Activated CD4-positive, alpha-beta T cell treated with anti-CD3 and anti-CD28 coated beads, Interleukin-2, amount 10 ng/mL, durations not matched to agents 24 days and 14 days (primary cell): ENCODE measurements at regions not wholly inside any gene's neighbourhood (a gene's known extent, or its start where the extent isn't known, plus 50 kb on each side); places are given as distances from the start of the nearest gene placed in this dataset.

Experiments used
- DNase-seq: peaks from one replicate; pipeline ENCODE4 v3.0.0; 2022
- H3K27ac Mint-ChIP-seq: one replicate; pipeline ENCODE4 v1.8.0; 2022; ENCODE audit warnings: mild to moderate bottlenecking, mixed read lengths
- H3K27me3 Mint-ChIP-seq: one replicate; pipeline ENCODE4 v1.8.0; 2022; ENCODE audit warnings: mixed read lengths
- H3K36me3 Mint-ChIP-seq: one replicate; pipeline ENCODE4 v1.8.0; 2022; ENCODE audit warnings: low read depth, mild to moderate bottlenecking, mixed read lengths
- H3K4me1 Mint-ChIP-seq: one replicate; pipeline ENCODE4 v1.8.0; 2021; ENCODE audit warnings: mixed read lengths
- H3K4me3 Mint-ChIP-seq: one replicate; pipeline ENCODE4 v1.8.0; 2022; ENCODE audit warnings: mild to moderate bottlenecking, moderate library complexity, mixed read lengths
- H3K9me3 Mint-ChIP-seq: one replicate; pipeline ENCODE4 v1.8.0; 2021; ENCODE audit warnings: mixed read lengths
- intact Hi-C: fragments of 100-400 bp; cut with micrococcal nuclease; formaldehyde crosslinking; loops from one replicate; pipeline ENCODE4 v1.15.1; 2023

DNA sequence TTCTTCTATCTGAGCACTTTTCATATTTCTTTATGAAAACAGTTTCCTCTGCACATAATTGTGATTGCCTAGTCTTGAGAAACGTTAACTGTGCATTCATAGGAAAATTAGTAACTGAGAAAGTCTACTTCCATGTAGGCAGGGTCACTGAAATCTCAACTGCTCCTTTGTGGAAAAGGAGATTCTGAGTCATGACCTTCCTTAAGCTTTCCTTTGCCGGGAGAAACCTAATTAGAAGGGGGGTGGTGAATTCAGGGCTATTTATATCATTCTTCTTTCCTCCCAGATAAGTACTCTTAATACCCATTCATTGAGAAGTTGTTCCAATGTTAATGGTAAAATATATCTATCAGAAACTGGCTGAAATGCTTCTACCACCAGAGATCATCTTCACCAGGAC lies 751.0 kb upstream of the TMEM132C start:
- no peaks in the 10 kb centered on the region for H3K36me3 Mint-ChIP-seq
- H3K27ac Mint-ChIP-seq = no peak overlapping the region
- intact Hi-C loops = no loop called here
- H3K27me3 Mint-ChIP-seq = peaks cover 1% of the 10 kb centered on the region
- DNase-seq = no peak
- H3K4me3 Mint-ChIP-seq = no peak overlapping the region
- no peaks in the 10 kb centered on the region for H3K4me1 Mint-ChIP-seq
- H3K9me3 Mint-ChIP-seq = peaks cover 14% of the 10 kb centered on the region

DNA sequence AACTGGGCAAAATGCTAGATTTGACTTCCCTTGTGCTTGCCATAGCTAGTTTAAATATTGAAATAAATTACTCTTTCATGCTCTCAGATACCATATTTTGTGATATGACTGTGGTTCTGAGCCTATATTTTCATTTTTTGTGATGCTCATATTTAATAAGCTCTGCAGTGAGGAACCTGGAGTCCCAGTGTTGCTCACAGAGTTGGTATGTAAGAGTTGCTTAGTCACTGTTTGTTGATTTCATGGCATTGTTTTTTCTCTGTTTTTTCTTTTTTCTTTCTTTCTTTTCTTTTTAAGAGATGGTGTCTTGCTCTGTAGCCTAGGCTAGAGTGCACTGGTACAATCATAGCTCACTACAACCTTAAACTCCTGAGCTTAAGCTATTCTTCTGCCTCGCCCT lies 750.5 kb upstream of the TMEM132C start:
- intact Hi-C loops = no loop called here
- Mint-ChIP-seq H3K9me3 (peaks cover 15% of the 10 kb centered on the region), H3K27ac (no peak overlapping the region), H3K4me3 (no peak overlapping the region), H3K36me3 (no peaks in the 10 kb centered on the region), H3K27me3 (peaks cover 1% of the 10 kb centered on the region), H3K4me1 (no peaks in the 10 kb centered on the region)
- DNase-seq = no peak

DNA sequence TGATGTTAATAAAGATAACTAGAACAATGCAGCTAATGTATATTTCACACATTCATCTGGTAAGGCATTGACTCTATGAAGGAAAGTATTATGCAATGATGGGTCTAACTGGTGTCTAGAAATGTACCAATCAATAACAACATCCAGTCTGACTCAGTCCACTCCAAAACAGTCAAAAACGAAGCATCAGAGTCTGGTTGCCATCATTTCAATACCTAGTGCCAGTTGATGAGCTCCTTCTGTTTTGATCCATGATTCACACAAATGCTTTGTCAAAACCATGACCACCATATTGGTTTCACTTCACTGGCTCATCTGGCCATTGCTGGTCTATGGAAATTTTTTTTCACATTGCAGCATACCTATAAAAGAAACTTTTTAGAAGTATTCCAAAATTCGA lies 747.2 kb upstream of the TMEM132C start:
- H3K36me3 Mint-ChIP-seq = no peaks in the 10 kb centered on the region
- peaks cover 2% of the 10 kb centered on the region for H3K27me3 Mint-ChIP-seq
- no peaks in the 10 kb centered on the region for H3K4me1 Mint-ChIP-seq
- no peak overlapping the region for H3K27ac Mint-ChIP-seq
- no peak for DNase-seq
- no peak overlapping the region for H3K4me3 Mint-ChIP-seq
- intact Hi-C loops = no loop called here
- H3K9me3 Mint-ChIP-seq = peaks cover 12% of the 10 kb centered on the region

DNA sequence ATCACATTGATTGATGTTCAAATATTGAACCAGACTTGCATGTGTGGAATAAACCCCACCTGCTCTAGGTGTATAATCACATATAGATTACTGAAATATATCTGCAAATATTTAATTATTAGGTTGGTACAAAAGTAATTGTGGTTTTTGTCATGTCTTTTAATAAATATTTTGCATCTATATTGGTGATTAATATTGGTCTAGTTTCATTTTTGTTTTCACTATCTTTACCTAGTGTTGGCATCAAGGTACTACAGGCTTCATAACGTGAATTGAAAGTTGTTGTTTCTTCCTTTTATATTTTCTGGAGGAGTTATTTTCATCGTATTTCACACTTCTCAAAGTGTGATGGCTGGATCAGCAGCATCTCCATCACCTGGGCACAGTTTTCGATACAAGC lies 740.0 kb upstream of the TMEM132C start:
- intact Hi-C loops = no loop called here
- Mint-ChIP-seq H3K36me3 (no peaks in the 10 kb centered on the region), H3K9me3 (peaks cover 5% of the 10 kb centered on the region), H3K4me3 (no peak overlapping the region), H3K4me1 (no peaks in the 10 kb centered on the region), H3K27ac (no peak overlapping the region), H3K27me3 (peaks cover 6% of the 10 kb centered on the region)
- DNase-seq = no peak

DNA sequence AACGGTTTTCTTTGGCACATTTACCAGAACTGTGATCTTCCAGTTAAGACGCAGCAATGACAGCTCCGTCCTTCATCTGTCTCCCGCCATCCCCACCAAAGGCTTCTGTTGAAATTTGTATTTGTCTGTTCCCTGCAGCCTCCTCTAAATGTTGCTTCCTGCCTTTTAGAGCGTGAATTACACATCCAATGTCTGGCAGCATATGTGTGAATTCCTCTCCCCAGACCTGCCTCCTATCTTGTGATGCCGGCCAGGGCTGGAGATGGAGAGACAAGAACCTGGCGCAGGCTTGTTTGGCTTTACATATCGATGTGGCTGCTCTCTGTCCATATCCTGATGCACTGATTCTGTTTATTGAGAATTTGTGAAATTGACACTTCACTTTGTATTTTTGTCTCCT lies 738.4 kb upstream of the TMEM132C start:
- H3K4me1 Mint-ChIP-seq = no peaks in the 10 kb centered on the region
- DNase-seq = no peak
- intact Hi-C loops = no loop called here
- no peak overlapping the region for H3K27ac Mint-ChIP-seq
- peaks cover 5% of the 10 kb centered on the region for H3K9me3 Mint-ChIP-seq
- H3K36me3 Mint-ChIP-seq = no peaks in the 10 kb centered on the region
- H3K27me3 Mint-ChIP-seq = peaks cover 4% of the 10 kb centered on the region
- H3K4me3 Mint-ChIP-seq = no peak overlapping the region

DNA sequence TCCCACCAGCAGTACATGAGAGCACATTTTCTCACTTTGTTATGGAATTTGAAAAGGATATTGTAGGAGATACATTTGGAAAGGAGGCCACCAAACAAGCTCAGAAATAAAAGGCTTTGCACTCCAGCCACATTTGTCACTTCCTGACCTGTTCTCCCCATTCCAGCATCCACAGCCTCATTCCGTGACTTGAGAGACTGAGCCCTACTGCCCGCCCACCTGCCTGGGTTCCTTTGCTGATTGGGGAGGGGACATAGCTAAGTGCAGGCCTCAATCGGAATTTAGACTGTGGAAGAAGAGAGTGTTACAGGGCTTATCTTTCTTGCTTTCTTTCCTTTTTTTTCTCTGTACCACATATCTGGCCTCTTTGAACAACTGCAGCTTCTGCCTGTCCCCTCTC lies 735.4 kb upstream of the TMEM132C start:
- Mint-ChIP-seq H3K36me3 (no peaks in the 10 kb centered on the region), H3K27me3 (peaks cover 7% of the 10 kb centered on the region), H3K9me3 (peaks cover 9% of the 10 kb centered on the region), H3K27ac (no peak overlapping the region), H3K4me1 (no peaks in the 10 kb centered on the region), H3K4me3 (no peak overlapping the region)
- intact Hi-C loops = no loop called here
- no peak for DNase-seq

DNA sequence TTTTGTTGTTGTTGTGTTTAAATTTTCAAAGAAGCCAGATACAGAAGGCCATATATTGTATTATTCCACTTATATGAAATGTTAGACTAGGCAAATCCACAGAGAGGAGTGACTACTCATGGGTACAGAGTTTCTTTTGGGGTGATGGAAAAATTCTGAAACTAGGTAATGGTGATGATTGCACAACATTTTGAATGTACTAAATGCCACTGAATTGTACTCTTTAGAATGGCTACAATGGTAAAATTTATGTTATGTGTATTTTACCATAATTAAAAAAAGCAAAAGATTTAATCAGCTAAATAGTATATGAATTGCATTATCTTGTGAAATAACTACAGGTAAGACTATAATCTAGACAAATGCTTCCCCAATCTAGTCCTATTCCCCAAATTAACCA lies 733.6 kb upstream of the TMEM132C start:
- Mint-ChIP-seq H3K9me3 (peaks cover 9% of the 10 kb centered on the region), H3K27me3 (peaks cover 7% of the 10 kb centered on the region), H3K4me1 (no peaks in the 10 kb centered on the region), H3K4me3 (no peak overlapping the region), H3K36me3 (no peaks in the 10 kb centered on the region), H3K27ac (no peak overlapping the region)
- intact Hi-C loops = no loop called here
- no peak for DNase-seq

DNA sequence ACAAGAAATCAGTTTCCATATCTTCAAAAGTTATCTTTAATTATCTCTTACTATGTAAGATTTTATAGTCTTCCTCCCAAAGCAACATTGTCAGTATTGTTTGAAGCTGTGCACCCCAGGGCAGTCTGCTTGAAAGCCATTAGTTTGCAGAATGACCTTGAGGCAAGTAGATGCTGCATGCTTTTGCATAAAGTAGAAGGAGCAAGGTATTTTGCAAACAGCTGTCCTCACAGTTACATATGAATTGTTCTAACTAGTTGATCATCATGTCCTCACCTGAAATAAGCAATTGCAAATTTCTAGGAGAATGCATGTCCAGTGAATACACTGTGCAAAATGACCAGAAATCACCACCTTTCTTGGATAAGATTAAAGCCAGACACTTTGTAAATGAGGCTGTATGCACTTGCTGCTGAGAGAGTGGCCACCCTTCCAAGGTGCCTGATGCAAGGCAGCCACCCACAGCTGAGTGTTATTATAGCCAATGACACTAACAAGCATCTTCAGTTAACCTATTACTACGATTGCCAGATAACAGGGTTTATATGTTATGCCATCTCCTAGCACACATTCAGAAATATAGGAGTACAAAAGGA lies 730.0 kb upstream of the TMEM132C start:
- Mint-ChIP-seq H3K9me3 (peaks cover 3% of the 10 kb centered on the region), H3K36me3 (no peaks in the 10 kb centered on the region), H3K4me1 (no peaks in the 10 kb centered on the region), H3K27me3 (peaks cover 3% of the 10 kb centered on the region), H3K4me3 (no peak overlapping the region), H3K27ac (no peak overlapping the region)
- no peak for DNase-seq
- intact Hi-C loops = no loop called here

DNA sequence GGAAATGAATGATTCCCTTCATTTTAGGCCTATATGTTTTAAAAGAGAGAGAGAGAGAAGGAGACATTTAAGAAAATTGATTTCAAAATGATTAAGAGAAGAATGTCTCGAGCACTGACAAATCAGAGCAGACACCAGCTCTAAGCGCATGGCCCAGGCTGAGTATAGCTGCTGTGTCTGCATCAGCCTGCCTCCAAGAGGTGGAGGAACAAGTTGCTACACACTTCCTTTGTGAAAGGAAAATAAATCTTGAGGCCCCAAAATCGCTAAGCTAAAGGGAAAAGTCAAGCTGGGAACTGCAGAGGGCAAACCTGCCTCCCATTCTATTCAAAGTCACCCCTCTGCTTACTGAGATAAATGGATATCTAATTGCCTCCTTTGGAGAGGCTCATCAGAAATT lies 728.7 kb upstream of the TMEM132C start:
- Mint-ChIP-seq H3K4me1 (no peaks in the 10 kb centered on the region), H3K36me3 (no peaks in the 10 kb centered on the region), H3K9me3 (peaks cover 3% of the 10 kb centered on the region), H3K27ac (no peak overlapping the region), H3K4me3 (no peak overlapping the region), H3K27me3 (peaks cover 3% of the 10 kb centered on the region)
- DNase-seq = no peak
- intact Hi-C loops = no loop called here

DNA sequence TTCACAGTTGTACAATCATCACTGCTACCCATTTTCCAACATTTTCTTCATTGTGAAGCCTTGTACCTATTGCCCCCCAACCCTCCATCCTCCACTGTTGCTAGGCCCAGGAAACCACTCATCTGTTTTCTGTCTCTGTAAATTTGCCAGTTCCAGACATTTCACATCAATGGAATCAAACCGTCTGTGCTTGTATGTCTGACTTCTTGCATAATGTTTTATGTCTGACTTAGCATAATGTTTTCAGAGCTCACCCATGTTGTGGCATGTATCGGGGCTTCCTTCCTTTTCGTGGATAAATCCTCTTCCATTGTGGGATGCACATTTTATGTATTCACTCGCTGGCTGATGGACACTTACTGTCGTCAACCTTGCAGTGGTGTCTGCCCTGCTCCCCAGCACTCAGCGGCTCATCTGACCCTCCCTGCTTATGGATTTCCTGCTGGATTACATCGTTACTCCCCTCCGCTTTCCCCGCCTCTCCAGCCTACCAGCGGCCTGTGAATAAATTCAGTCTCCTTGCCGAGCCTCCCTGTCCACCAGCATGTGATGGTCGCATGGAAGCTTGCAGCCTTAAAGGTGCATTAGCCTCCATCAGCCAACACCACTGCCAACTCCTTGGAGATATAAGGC lies 727.6 kb upstream of the TMEM132C start:
- DNase-seq = no peak
- Mint-ChIP-seq H3K27ac (no peak overlapping the region), H3K27me3 (peaks cover 3% of the 10 kb centered on the region), H3K4me3 (no peak overlapping the region), H3K36me3 (no peaks in the 10 kb centered on the region), H3K4me1 (no peaks in the 10 kb centered on the region), H3K9me3 (peaks cover 3% of the 10 kb centered on the region)
- intact Hi-C loops = no loop called here

DNA sequence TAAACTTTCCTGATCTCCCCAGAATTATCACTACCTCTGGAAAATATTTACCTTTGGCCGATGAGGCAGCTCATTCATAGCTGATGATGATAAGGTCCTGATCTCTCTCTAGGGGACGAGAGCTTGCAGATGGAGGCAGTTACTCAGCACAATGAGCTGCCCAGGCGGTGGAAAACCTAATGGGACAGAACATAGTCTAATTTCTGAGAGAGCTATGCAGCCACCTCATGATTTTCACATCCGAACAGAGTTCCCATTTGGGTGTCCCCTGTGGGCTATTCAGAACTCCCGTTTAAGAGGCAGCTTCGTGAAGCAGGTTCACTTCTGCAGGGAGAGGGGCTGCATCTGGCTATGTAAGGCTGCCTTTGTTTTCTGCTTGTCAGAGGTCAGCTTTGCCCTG lies 724.6 kb upstream of the TMEM132C start:
- DNase-seq = no peak
- H3K27ac Mint-ChIP-seq = no peak overlapping the region
- intact Hi-C loops = no loop called here
- H3K36me3 Mint-ChIP-seq = no peaks in the 10 kb centered on the region
- H3K4me1 Mint-ChIP-seq = no peaks in the 10 kb centered on the region
- no peak overlapping the region for H3K4me3 Mint-ChIP-seq
- peaks cover 1% of the 10 kb centered on the region for H3K27me3 Mint-ChIP-seq
- no peaks in the 10 kb centered on the region for H3K9me3 Mint-ChIP-seq

DNA sequence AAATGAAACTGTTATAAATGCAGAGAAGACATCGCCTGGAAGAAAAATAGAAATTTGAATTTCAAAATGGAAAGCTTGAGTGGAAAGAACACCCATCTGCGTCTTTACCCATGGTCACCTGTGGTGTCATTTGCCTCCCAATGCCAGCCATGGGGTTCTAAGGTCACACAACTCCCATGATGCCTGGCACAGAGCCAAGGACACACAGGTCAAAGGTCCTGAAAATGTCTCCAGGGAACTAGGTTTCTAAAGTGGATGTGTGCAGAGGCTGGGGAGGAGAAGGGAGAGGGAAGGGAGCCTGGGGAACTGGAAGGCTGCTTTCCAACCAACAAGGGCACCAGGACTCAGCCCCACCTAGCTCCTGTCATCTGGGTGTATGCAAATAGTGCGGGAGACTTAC lies 724.0 kb upstream of the TMEM132C start:
- Mint-ChIP-seq H3K9me3 (no peaks in the 10 kb centered on the region), H3K4me3 (no peak overlapping the region), H3K4me1 (no peaks in the 10 kb centered on the region), H3K27ac (no peak overlapping the region), H3K36me3 (no peaks in the 10 kb centered on the region), H3K27me3 (peaks cover 1% of the 10 kb centered on the region)
- no peak for DNase-seq
- intact Hi-C loops = no loop called here

DNA sequence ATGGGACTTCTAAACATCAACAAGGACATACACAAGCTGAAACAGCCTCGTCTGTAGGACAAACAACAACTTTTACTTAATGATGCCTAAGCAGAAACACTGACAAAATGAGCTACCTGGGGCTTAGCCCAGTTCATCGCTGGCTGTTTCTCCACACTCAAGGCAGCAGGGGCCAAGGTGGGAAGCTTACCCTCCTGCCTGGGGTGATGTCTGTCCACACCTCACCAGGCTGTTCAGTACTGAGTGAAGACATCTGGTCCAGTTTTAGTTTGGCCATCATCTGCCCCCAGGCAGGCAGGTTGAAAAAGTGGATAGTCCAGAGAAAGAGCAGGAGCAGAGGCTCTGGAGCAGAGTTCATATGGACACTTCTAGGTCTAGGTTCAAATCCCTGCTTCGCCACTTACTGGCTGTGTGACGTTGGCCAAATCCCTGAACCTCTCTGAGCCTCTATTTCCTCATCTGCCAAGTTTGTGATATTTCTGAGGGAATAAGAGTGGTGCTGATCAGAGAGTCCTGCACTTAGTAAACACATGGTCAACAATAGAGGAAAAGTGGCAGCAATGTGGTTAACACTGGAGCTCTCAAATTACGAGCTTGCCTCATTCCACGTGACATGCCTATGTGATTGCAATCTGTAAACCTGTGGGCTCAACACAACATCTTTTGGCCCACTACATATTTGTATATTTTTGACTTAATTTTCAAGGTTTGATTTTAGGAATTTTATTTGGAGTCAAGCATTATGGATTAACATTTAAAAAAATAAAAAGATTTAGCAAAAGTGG lies 720.1 kb upstream of the TMEM132C start:
- Mint-ChIP-seq H3K27ac (no peak overlapping the region), H3K27me3 (peaks cover 7% of the 10 kb centered on the region), H3K4me1 (no peaks in the 10 kb centered on the region), H3K9me3 (peaks cover 7% of the 10 kb centered on the region), H3K4me3 (no peak overlapping the region), H3K36me3 (no peaks in the 10 kb centered on the region)
- intact Hi-C loops = no loop called here
- DNase-seq = no peak

DNA sequence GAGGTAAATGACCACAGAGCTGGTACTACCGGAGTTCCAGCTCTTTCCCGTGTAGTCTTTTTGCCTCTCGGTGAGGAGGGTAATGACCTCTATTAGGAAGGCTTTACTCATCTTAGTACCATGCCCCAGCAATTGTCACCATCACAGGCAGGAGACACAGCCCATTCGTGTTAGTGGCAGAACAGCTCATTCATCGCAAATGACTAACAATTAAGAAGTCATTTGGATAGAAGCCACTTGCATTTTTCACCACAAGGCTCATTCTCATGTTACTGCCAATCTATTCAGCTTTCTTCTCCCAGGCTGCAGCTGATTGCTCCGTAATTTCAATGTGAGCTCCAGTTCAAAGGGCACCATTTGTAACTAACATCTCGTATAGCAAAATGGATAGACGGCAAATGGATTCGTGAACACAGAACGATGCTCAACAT lies 718.8 kb upstream of the TMEM132C start:
- Mint-ChIP-seq H3K4me1 (no peaks in the 10 kb centered on the region), H3K9me3 (peaks cover 10% of the 10 kb centered on the region), H3K27ac (no peak overlapping the region), H3K36me3 (no peaks in the 10 kb centered on the region), H3K27me3 (peaks cover 7% of the 10 kb centered on the region), H3K4me3 (no peak overlapping the region)
- intact Hi-C loops = no loop called here
- no peak for DNase-seq
